ENCODE measurements at regions not wholly inside any gene's neighbourhood (a gene's known extent, or its start where the extent isn't known, plus 50 kb on each side); places are given as distances from the start of the nearest gene placed in this dataset.

DNA sequence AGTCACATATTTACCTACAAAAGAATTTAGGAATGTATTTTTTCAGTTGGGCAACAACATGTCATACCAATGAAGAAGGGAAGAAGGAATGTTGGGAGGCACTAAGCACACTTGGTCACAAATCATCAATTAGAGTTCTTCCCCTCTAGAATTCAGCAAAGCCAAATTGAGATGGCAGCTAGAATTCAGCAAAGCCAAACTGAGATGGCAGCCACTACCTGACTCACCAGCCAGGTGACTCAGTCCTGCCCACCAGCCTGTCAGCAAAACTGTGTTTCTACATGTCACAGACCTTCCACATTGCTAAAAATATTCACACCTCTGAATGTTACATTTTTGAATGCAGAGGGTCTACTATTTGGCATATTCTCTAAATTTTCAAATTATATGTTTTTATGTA lies 63.2 kb upstream of the NOCT start:
- Histone ChIP-seq H3K27ac (ENCODE audit: poor library complexity, severe bottlenecking) (peak overlapping the region; percentile 8), H3K9me3 (ENCODE audit: severe bottlenecking) (no peaks in the 10 kb centered on the region), H3K27me3 (ENCODE audit: insufficient read depth, poor library complexity, severe bottlenecking) (no peaks in the 10 kb centered on the region), H3K4me1 (ENCODE audit: insufficient read depth, poor library complexity, severe bottlenecking) (peaks cover 20% of the 10 kb centered on the region), H3K4me3 (ENCODE audit: severe bottlenecking) (no peak overlapping the region), H3K36me3 (ENCODE audit: low read depth) (no peaks in the 10 kb centered on the region)
- ATAC-seq (ENCODE audit: low read depth), result peak; percentile 83
- TF ChIP-seq, protein P1, sequence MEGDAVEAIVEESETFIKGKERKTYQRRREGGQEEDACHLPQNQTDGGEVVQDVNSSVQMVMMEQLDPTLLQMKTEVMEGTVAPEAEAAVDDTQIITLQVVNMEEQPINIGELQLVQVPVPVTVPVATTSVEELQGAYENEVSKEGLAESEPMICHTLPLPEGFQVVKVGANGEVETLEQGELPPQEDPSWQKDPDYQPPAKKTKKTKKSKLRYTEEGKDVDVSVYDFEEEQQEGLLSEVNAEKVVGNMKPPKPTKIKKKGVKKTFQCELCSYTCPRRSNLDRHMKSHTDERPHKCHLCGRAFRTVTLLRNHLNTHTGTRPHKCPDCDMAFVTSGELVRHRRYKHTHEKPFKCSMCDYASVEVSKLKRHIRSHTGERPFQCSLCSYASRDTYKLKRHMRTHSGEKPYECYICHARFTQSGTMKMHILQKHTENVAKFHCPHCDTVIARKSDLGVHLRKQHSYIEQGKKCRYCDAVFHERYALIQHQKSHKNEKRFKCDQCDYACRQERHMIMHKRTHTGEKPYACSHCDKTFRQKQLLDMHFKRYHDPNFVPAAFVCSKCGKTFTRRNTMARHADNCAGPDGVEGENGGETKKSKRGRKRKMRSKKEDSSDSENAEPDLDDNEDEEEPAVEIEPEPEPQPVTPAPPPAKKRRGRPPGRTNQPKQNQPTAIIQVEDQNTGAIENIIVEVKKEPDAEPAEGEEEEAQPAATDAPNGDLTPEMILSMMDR (IDR thresholded peaks at IDR 0.05; ENCODE audit: poor library complexity, severe bottlenecking), result no peak
- peak; percentile 60 for DNase-seq (ENCODE audit: low spot score)

GRCh38 chr4:138951764-138952163 lies 63.8 kb upstream of the NOCT start:
- H3K9me3 ChIP-seq (ENCODE audit: severe bottlenecking), result no peaks in the 10 kb centered on the region
- no peaks in the 10 kb centered on the region for H3K36me3 ChIP-seq (ENCODE audit: low read depth)
- H3K4me3 ChIP-seq (ENCODE audit: severe bottlenecking), result no peak overlapping the region
- H3K27ac ChIP-seq (ENCODE audit: poor library complexity, severe bottlenecking), result peak overlapping the region; percentile 8
- TF ChIP-seq, protein P1 (IDR thresholded peaks at IDR 0.05; ENCODE audit: poor library complexity, severe bottlenecking), result no peak
- peaks cover 20% of the 10 kb centered on the region for H3K4me1 ChIP-seq (ENCODE audit: insufficient read depth, poor library complexity, severe bottlenecking)
- H3K27me3 ChIP-seq (ENCODE audit: insufficient read depth, poor library complexity, severe bottlenecking), result no peaks in the 10 kb centered on the region
- ATAC-seq (ENCODE audit: low read depth) (peak; percentile 60), DNase-seq (ENCODE audit: low spot score) (no peak)

GRCh38 chr4:138949866-138950265 lies 65.7 kb upstream of the NOCT start:
- TF ChIP-seq, protein P1 (IDR thresholded peaks at IDR 0.05; ENCODE audit: poor library complexity, severe bottlenecking), result no peak
- Histone ChIP-seq H3K9me3 (ENCODE audit: severe bottlenecking) (no peaks in the 10 kb centered on the region), H3K36me3 (ENCODE audit: low read depth) (no peaks in the 10 kb centered on the region), H3K27ac (ENCODE audit: poor library complexity, severe bottlenecking) (no peak overlapping the region), H3K4me3 (ENCODE audit: severe bottlenecking) (no peak overlapping the region), H3K4me1 (ENCODE audit: insufficient read depth, poor library complexity, severe bottlenecking) (peaks cover 20% of the 10 kb centered on the region), H3K27me3 (ENCODE audit: insufficient read depth, poor library complexity, severe bottlenecking) (no peaks in the 10 kb centered on the region)
- DNase-seq (ENCODE audit: low spot score) (no peak), ATAC-seq (ENCODE audit: low read depth) (no peak)

DNA sequence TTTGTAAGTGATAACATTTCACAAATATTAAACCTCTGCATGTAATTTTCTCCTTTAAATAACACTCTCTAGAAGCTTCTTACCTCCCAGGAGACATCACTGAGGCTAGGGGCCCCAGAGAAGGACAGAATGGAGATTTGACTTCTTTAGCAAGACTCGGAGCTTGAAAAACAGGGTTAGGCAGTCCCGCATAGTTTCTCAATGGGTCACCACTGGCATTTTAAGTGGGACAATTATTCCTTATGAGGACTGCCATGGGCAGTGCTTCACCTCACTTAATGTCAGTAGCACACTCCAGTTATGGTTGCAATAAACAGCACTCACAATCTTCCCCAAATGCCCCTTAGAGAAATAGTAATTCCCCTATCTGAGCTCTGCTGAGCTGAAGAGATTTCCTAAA lies 66.7 kb upstream of the NOCT start:
- no peak for ATAC-seq (ENCODE audit: low read depth)
- peaks cover 20% of the 10 kb centered on the region for H3K4me1 ChIP-seq (ENCODE audit: insufficient read depth, poor library complexity, severe bottlenecking)
- no peak overlapping the region for H3K4me3 ChIP-seq (ENCODE audit: severe bottlenecking)
- DNase-seq (ENCODE audit: low spot score), result no peak
- no peaks in the 10 kb centered on the region for H3K36me3 ChIP-seq (ENCODE audit: low read depth)
- H3K9me3 ChIP-seq (ENCODE audit: severe bottlenecking), result no peaks in the 10 kb centered on the region
- TF ChIP-seq, protein P1 (IDR thresholded peaks at IDR 0.05; ENCODE audit: poor library complexity, severe bottlenecking), result no peak
- H3K27me3 ChIP-seq (ENCODE audit: insufficient read depth, poor library complexity, severe bottlenecking), result no peaks in the 10 kb centered on the region
- H3K27ac ChIP-seq (ENCODE audit: poor library complexity, severe bottlenecking), result no peak overlapping the region

DNA sequence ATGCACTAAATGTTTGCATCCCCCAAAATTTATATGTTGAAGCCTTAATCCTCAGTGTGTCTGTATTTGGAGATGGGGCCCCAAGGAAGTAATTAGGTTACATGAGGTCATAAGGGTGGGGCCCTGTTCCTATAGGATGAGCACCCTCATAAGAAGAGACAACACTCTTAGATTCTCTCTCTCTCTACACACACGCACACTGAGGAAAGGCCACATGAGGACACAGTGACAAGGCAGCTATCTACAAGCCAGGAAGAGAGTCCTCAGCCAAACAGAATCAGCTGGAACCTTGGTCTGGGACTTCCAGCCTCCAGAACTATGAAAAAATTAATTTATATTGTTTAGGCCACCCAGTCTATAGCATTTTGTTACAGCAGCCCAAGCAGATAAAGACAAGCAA lies 69.3 kb upstream of the NOCT start:
- H3K36me3 ChIP-seq (ENCODE audit: low read depth), result no peaks in the 10 kb centered on the region
- H3K27ac ChIP-seq (ENCODE audit: poor library complexity, severe bottlenecking), result no peak overlapping the region
- no peaks in the 10 kb centered on the region for H3K27me3 ChIP-seq (ENCODE audit: insufficient read depth, poor library complexity, severe bottlenecking)
- H3K4me3 ChIP-seq (ENCODE audit: severe bottlenecking), result no peak overlapping the region
- TF ChIP-seq, protein P1 (IDR thresholded peaks at IDR 0.05; ENCODE audit: poor library complexity, severe bottlenecking), result no peak
- DNase-seq (ENCODE audit: low spot score) (no peak), ATAC-seq (ENCODE audit: low read depth) (no peak)
- H3K9me3 ChIP-seq (ENCODE audit: severe bottlenecking), result no peaks in the 10 kb centered on the region
- no peaks in the 10 kb centered on the region for H3K4me1 ChIP-seq (ENCODE audit: insufficient read depth, poor library complexity, severe bottlenecking)
